Erythroblast (primary cell): ENCODE measurements at regions not wholly inside any gene's neighbourhood (a gene's known extent, or its start where the extent isn't known, plus 50 kb on each side); places are given as distances from the start of the nearest gene placed in this dataset.
"Not testable (repeated sequence)": the region's sequence is repeated elsewhere in the genome, so short reads cannot be mapped to it uniquely, and the experiment has no call there.

ENCODE experiments used
- DNase-seq, 2 experiments: peaks; one replicate each; lab custom pipeline; 2025; lab: John Stamatoyannopoulos, UW
- GATA1 ChIP-seq: IDR thresholded peaks from 2 replicates; pipeline ENCODE4 v1.6.1; 2011; ENCODE audit warnings: low read depth, mild to moderate bottlenecking, control low read depth, low read length, moderate library complexity
- POLR2A ChIP-seq: IDR thresholded peaks from 2 replicates; pipeline ENCODE4 v1.6.1; 2011; ENCODE audit warnings: mild to moderate bottlenecking, low read length

DNA sequence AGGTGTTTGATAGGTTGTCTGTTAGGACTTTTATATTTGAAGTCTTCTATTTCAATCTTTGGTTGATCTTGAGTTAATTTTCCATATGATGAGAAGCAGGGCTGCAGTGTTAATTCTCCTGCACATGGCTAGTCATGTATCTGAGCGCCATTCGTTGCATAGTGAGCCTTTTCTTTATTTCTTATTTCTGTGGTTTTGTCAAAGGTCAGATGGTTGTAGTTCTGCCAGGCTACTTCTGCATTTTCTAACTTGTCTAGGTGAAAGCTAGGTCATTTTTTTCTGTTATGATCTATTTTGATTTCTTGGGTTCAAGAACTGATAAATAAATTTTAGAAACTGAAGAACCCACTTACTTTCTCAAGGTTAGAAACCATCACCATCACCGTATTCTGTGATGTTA lies 56.7 kb downstream of the CCDC74A start:
- no peak for DNase-seq
- TF ChIP-seq POLR2A, result no peak
- TF ChIP-seq GATA1, result no peak

DNA sequence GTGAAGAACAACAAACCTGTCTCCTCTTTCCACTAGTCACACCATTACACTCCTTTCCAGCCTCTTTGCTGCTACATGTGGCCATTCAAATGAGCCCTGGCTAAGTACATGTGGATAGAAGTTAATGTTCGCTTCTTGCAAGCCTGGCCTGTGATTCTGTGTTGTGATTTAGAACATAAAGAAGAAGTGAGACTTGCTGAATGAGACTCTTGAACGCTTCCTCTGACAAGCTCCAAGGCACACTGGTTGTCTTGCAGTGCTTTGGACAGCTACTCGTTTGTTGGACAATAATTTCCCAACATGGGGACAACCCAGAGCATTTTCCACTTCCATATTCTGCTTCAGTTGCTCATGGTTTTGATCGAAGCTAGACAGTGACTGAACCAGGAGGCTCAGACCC lies 57.3 kb downstream of the CCDC74A start:
- no peak for TF ChIP-seq GATA1
- no peak for TF ChIP-seq POLR2A
- DNase-seq, result no peak

DNA sequence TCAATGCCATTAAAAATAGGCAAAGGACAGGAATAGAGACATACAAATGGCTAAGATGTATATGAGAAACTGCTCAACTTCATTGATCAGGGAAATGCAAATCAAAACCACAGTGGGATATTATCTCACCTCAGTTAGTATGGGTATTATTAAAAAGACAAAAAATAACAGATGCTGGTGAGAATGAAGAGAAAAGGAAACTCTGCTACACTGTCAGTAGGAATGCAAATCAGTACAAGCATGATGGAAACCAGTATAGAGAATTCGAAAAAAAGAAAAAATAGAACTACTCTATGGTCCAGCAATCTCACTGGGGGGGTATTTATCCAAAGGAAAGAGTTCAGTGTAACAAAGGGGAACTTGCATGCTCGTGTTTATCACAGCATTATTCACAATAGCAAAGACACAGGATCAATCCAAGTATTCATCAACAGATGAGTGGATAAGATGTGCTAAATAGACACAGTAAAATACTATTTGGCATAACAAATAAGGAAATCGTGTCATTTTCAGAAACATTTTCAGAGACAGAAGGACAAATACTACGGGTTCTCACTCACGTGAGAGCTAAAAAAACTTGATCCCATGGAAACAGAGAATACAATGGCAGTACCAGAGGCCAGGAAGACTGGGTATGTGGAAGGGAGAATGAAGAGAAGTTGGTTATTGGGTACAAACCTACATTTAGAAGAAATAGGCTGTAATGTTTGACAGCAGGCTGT lies 60.6 kb downstream of the CCDC74A start:
- DNase-seq, result no peak
- TF ChIP-seq POLR2A (no peak), GATA1 (no peak)

DNA sequence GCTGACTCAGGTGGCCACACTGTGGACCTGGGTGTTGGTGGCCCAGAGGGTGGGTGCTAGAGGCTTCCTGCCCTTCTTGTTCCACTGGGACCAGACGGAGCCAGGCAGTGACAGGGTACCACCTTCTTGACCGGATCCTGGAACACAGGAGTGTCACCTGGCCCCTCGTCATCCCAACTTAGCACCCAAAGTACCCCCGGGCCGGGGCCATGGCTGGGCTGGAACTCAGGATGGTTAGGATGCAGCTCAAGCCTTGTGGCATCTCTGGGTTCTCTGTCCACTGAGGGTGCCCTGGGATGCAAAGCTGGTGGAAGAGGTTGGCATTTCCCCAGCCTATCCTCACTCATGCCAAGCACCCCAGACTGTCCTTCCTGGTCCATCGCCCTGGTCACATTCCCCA lies 61.4 kb downstream of the CCDC74A start:
- not testable (repeated sequence) for DNase-seq

DNA sequence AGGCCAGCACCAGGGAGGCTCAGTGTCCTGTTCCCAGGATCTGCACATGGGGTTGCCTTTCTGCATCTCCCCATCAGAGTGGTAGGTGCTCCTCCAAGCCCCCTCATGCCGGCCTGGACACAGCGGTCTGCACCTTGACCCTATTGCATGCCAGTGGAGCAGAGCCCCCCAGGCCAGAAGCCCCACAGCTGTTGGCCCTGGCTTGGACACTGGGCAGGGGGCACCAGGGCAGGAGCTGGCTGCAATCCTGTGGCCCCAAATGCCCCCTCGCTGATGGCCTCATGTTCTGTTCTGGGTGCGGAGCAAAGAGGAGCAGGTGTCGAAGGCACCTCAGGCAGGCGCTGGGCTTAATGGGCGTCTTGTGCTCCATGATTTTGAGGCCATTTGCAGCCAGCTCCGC lies 62.7 kb downstream of the CCDC74A start:
- no peak for DNase-seq
- no peak for TF ChIP-seq GATA1
- no peak for TF ChIP-seq POLR2A

- TF ChIP-seq GATA1 (no peak), POLR2A (no peak)
- DNase-seq, result no peak
Measured at GRCh38 chr2:131590896-131591295, 63.2 kb downstream of the CCDC74A start.

DNA sequence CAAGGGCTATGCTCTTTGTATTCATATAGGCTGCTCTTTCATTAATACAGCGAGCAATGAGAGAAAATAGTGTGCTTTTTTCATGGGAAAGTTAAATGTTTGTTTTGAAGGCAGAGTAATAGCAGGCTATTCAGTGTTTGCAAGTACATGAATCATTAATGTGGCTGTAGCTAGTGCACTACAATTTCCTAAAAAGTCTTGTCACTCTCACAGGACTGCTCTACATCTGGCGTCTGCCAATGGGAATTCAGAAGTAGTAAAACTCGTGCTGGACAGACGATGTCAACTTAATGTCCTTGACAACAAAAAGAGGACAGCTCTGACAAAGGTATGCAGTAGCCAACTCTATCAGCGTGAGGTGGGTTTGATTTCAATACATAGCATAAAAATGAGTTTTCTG lies 68.9 kb downstream of the CCDC74A start:
- not testable (repeated sequence) for DNase-seq

- DNase-seq, result not testable (repeated sequence)
Measured at GRCh38 chr2:131602444-131602843, 74.8 kb downstream of the CCDC74A start.

GRCh38 chr2:131604652-131605051 lies 77.0 kb downstream of the CCDC74A start:
- DNase-seq, result not testable (repeated sequence)

- DNase-seq, result not testable (repeated sequence)
Measured at GRCh38 chr2:131606366-131606765, 78.7 kb downstream of the CCDC74A start.

DNA sequence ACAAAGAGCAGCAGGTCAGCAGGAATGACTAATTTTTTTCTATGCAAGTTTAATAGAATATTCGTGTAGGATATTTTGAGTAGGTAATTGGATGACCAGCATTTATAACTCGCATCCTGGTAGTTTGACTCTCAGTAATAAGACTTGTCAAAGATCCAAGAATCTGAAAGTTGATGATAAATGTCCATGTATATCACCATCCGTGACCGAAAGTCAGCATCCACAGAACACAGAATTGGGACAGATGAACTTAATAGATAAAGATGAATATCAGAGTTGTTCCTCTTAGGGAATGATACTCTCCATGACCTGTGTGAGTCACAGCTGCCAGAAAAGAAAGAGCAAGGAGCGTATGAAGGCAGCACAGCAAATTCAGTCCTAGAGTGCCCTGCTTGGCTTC lies 79.4 kb downstream of the CCDC74A start:
- not testable (repeated sequence) for DNase-seq

- not testable (repeated sequence) for DNase-seq
Measured at GRCh38 chr2:131614539-131614938, 86.9 kb downstream of the CCDC74A start.

DNA sequence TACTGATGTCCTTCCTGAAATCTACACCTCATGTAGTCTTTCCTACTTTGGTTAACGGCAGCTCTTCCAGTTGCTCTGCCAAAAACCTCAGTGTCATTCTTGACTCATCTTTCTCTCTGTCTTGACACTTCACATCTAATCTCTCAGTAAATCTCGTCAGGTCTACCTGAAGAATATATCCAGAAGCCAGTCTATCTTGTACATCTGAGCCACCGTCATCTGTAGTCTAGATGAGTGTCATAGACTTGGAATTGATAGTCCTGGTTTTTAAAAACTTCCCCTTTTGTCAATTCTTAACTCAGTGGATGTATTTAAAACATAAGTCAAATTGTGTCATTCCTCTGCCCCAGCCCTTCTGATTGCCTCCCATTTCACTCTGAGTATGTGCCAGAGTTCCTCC lies 90.6 kb downstream of the CCDC74A start:
- DNase-seq, result not testable (repeated sequence)

DNA sequence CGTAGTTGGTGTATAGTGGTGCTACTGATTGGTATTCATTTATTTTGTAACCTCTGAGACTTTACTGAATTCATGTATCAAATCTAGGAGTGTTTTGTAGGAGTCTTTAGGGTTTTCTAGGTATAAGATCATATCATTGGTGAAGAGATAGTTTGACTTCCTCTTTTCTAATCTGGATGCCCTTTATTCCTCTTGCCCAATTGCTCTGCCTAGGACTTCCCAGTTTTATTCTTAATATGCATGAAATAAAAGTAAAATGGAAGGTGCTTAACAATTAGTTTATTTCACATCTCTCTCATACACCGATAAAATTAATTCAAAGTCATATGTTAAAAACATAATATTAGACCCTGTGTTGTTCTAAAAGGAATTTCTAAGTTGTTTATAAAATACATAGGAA lies 95.2 kb downstream of the CCDC74A start:
- DNase-seq, result not testable (repeated sequence)

DNA sequence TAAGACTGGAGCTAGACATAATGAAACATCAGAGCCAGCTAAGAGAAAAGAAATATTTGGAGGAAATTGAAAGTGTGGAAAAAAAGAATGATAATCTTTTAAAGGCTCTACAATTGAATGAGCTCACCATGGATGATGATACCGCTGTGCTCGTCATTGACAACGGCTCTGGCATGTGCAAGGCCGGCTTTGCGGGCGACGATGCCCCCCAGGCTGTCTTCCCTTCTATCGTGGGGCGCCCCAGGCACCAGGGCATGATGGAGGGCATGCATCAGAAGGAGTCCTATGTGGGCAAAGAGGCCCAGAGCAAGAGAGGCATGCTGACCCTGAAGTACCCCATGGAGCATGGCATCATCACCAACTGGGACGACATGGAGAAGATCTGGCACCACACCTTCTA lies 98.3 kb downstream of the CCDC74A start:
- DNase-seq, result not testable (repeated sequence)

DNA sequence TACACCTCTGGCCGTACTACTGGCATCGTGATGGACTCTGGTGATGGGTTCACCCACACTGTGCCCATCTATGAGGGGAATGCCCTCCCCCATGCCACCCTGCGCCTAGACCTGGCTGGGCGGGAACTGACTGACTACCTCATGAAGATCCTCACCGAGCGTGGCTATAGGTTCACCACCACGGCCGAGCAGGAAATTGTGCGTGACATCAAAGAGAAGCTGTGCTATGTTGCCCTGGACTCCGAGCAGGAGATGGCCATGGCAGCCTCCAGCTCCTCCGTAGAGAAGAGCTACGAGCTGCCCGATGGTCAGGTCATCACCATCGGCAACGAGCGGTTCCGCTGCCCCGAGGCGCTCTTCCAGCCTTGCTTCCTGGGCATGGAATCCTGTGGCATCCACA lies 98.9 kb downstream of the CCDC74A start:
- DNase-seq, result not testable (repeated sequence)

DNA sequence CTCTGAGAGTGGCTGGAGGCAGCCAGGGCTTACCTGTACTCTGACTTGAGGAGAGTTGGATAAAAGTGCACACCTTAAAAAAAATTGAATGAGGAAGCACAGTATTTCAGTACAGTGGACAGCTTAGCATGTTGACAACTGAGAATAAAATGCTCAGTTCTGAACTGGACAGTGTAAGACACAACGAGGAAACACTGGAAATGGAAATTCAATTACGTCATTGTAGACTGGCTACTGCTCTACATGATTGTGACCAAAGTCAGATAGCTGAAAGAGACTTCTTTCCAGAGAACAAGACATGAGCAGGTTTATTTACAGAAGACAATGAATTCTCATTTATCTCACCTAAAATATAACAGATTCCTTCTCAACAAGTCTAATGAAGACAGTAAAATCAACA lies 100.1 kb downstream of the CCDC74A start:
- not testable (repeated sequence) for DNase-seq

DNA sequence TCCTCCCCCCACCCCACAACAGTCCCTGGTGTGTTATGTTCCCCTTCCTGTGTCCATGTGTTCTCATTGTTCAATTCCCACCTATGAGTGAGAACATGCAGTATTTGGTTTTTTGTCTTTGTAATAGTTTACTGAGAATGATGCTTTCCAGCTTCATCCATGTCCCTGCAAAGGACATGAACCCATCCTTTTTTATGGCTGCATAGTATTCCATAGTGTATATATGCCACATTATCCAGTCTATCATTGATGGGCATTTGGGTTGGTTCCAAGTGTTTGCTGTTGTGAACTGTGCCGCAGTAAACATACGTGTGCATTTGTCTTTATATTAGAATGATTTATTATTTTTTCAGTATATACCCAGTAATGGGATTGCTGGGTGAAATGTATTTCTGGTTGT lies 104.0 kb downstream of the CCDC74A start:
- not testable (repeated sequence) for DNase-seq

DNA sequence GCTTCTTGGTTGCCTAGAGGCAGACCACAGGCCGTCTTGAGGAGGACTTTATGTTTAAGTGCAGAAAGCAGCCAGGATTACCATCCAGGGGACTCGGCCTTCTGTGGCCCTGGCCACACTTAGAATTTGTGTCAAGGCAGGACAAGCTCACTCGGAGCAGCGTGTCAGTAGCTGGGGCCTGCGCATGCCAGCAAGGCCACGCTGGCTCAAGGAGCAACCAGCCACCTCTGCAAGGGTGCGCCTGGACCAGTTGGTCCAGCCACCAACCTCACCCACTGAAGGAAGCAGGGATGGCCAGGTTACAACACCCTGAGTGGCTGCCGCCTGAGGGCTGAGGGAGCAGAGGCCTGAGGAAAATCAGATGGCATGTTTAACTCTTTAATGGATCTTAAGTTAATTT lies 105.7 kb downstream of the CCDC74A start:
- not testable (repeated sequence) for DNase-seq

DNA sequence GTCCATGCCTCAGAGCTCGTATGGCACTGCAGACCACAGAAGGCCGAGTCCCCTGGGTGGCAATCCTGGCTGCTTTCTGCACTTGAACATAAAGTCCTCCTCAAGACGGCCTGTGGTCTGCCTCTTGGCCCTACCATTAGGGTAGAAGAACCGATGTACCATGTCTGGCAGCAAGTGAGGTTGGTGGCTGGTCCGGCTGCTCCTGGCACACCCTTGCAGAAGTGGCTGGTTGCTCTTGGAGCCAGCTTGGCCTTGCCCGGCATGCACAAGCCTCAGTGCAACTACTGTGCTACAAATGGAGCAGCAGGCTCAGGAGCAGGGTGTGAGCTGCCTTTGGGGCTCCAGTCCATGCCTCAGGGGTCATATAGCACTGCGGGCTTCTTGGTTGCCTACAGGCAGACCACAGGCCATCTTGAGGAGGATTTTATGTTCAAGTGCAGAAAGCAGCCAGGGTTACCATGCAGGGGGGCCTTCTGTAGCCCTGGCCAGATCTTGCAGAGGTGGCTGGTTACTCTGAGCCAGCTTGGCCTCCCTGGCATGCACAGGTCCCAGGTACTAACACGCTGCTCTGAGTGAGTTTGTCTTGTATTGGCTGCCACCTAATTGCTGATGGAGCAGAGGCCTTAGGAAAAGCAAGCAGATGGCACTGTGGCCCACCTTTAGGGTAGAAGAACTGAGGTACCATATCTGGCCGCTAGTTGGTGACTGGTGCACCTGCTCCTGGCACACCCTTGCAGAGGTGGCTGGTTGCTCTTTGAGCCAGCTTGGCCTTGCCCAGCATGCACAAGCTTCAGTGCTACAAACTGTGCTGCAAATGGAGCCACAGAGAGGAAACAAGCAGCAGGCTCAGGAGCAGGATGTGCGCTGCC lies 106.4 kb downstream of the CCDC74A start:
- not testable (repeated sequence) for DNase-seq
